ENCODE measurements at regions not wholly inside any gene's neighbourhood (a gene's known extent, or its start where the extent isn't known, plus 50 kb on each side); places are given as distances from the start of the nearest gene placed in this dataset.
A peak's percentile ranks its signal among the peaks of the same experiment; 100 is the strongest.
"Not testable (repeated sequence)": the region's sequence is repeated elsewhere in the genome, so short reads cannot be mapped to it uniquely, and the experiment has no call there.

DNA sequence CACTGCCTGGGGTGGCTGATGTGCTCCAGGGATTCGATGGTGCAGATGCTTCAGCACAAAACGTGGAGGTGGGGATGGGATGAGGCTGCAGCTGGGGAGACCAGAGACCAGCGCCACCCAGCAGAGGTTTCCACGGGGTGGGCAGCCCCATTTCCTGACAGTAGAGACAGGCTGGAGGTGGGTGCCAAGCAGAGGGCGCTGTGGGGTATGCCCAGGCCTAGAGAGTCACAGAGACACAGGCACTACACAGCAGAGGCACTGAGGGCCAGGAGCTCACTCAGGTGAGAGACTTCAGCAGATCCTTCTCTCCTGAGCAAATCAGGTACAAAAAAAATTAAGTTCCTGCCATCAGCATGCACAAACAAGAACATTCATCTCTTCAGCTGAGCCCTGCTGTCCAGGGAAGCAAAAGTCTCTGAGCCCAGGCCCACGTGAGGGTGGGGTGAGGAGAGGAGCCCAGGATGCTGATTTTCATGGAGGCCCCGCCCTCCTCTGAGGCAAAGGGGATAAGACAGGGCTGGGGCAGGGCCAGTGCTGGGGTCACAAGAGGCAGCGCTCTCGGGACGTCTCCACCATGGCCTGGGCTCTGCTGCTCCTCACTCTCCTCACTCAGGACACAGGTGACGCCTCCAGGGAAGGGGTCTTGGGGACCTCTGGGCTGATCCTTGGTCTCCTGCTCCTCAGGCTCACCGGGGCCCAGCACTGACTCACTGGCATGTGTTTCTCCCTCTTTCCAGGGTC is 53.1 kb downstream of the GGTLC2 start:
- Histone ChIP-seq H3K79me2 (ENCODE audit: control insufficient read depth, insufficient read depth, low read length, unreplicated experiment) (no peaks in the 10 kb centered on the region), H3K4me1 (ENCODE audit: control insufficient read depth, insufficient read depth, low read length, unreplicated experiment) (peaks cover 27% of the 10 kb centered on the region), H3K27me3 (ENCODE audit: insufficient read depth, low read length) (no peaks in the 10 kb centered on the region), H3K36me3 (ENCODE audit: insufficient read depth, low read length) (no peaks in the 10 kb centered on the region), H2AFZ (ENCODE audit: low read length, unreplicated experiment) (no peak overlapping the region), H3K27ac (ENCODE audit: low read depth, low read length) (no peak overlapping the region), H3K4me3 (ENCODE audit: low read depth, low read length) (no peak overlapping the region)

GRCh38 chr22:22698263-22698750 is 53.9 kb downstream of the GGTLC2 start:
- Histone ChIP-seq H3K4me3 (ENCODE audit: low read depth, low read length) (no peak overlapping the region), H3K27ac (ENCODE audit: low read depth, low read length) (no peak overlapping the region), H3K36me3 (ENCODE audit: insufficient read depth, low read length) (no peaks in the 10 kb centered on the region), H3K27me3 (ENCODE audit: insufficient read depth, low read length) (no peaks in the 10 kb centered on the region), H2AFZ (ENCODE audit: low read length, unreplicated experiment) (no peak overlapping the region), H3K4me1 (ENCODE audit: control insufficient read depth, insufficient read depth, low read length, unreplicated experiment) (peaks cover 28% of the 10 kb centered on the region), H3K79me2 (ENCODE audit: control insufficient read depth, insufficient read depth, low read length, unreplicated experiment) (no peaks in the 10 kb centered on the region)

- Histone ChIP-seq H2AFZ (ENCODE audit: low read length, unreplicated experiment) (no peak overlapping the region), H3K27me3 (ENCODE audit: insufficient read depth, low read length) (no peaks in the 10 kb centered on the region), H3K4me3 (ENCODE audit: low read depth, low read length) (no peak overlapping the region)
Measured at GRCh38 chr22:22700631-22701030, 56.2 kb downstream of the GGTLC2 start.

DNA sequence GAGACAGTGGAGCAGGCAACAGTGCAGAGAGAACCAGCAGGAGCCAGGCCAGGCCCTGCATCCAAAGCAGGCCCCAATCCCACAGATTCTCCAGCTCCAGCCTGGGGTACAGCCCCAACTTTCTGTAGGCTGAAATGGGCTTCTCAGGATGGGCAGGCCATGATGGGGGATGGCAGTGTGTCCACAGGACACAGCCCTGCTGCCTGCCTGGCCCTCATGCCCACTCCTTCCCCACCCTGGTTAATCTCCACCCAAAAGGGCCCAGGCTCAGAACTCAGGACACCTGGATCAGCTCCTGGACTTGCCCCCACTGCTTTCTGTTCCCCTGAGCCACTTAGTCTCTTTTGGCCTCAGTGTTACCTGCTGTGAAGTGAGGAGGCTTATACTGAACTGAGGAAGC is 57.1 kb downstream of the GGTLC2 start:
- H2AFZ ChIP-seq (ENCODE audit: low read length, unreplicated experiment); H3K4me3 ChIP-seq (ENCODE audit: low read depth, low read length); H3K36me3 ChIP-seq (ENCODE audit: insufficient read depth, low read length); H3K79me2 ChIP-seq (ENCODE audit: control insufficient read depth, insufficient read depth, low read length, unreplicated experiment); H3K27me3 ChIP-seq (ENCODE audit: insufficient read depth, low read length): not testable (repeated sequence)
- peaks cover 27% of the 10 kb centered on the region for H3K4me1 ChIP-seq (ENCODE audit: control insufficient read depth, insufficient read depth, low read length, unreplicated experiment)
- peak overlapping the region; percentile 98 for H3K27ac ChIP-seq (ENCODE audit: low read depth, low read length)

More at GRCh38 chr22:22700631-22701030, 56.2 kb downstream of the GGTLC2 start:
- Histone ChIP-seq H3K36me3 (ENCODE audit: insufficient read depth, low read length) (no peaks in the 10 kb centered on the region), H3K79me2 (ENCODE audit: control insufficient read depth, insufficient read depth, low read length, unreplicated experiment) (no peaks in the 10 kb centered on the region), H3K27ac (ENCODE audit: low read depth, low read length) (no peak overlapping the region), H3K4me1 (ENCODE audit: control insufficient read depth, insufficient read depth, low read length, unreplicated experiment) (peaks cover 27% of the 10 kb centered on the region)

DNA sequence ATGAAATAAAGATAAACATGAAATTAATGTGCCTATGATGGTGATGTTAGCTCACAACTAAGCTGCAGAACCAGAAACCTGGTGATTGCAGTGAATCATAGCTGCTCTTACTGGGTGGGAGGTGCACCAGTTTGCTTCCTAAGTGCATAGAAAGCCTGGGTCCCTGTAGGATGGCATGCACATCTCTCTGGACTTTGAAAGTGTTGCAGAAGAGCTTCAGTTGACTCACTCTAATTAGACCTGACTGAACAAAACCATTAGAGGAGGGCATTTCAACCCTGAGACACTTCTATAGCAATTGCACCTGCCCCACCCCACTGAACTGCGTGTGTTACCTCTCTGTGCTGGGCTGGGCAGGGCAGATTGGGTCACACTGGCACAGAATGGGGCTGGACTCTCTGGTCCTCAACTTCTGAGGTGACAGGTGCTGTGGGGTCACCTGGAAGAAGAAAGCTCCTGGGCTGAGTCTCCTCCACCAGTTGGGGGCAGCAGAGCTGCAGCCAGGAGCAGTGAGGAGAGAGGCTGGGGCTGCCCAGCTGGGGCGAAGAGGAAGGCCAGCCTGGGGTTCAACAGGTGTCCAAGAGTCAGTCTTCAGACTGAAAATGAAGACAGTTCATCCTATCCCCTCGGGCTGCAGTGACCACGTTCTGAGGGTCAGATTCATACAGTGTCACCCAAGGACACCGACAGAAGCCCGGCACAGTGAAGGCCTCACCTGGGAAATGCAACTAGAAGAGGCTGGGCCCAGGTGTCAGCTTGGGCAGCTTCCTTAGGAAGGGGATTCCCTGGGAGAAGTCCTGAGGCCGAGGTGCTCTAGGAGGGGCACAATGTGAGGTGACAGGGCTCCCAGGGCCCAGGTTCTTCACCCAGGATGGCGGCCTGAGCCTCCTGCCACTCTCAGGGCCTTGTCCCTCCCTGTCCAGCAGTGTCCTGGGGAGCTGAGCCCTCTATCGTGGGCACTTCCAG is 58.1 kb downstream of the GGTLC2 start:
- Histone ChIP-seq H3K27ac (ENCODE audit: low read depth, low read length) (peak overlapping the region; percentile 98), H3K79me2 (ENCODE audit: control insufficient read depth, insufficient read depth, low read length, unreplicated experiment) (no peaks in the 10 kb centered on the region), H3K27me3 (ENCODE audit: insufficient read depth, low read length) (no peaks in the 10 kb centered on the region), H3K4me1 (ENCODE audit: control insufficient read depth, insufficient read depth, low read length, unreplicated experiment) (peaks cover 27% of the 10 kb centered on the region), H2AFZ (ENCODE audit: low read length, unreplicated experiment) (no peak overlapping the region), H3K4me3 (ENCODE audit: low read depth, low read length) (no peak overlapping the region), H3K36me3 (ENCODE audit: insufficient read depth, low read length) (no peaks in the 10 kb centered on the region)

GRCh38 chr22:22703203-22703570 is 58.8 kb downstream of the GGTLC2 start:
- H2AFZ ChIP-seq (ENCODE audit: low read length, unreplicated experiment), result no peak overlapping the region

GRCh38 chr22:22703715-22704114 is 59.3 kb downstream of the GGTLC2 start:
- H3K27me3 ChIP-seq (ENCODE audit: insufficient read depth, low read length), result no peaks in the 10 kb centered on the region
- no peak overlapping the region for H2AFZ ChIP-seq (ENCODE audit: low read length, unreplicated experiment)
- peak overlapping the region; percentile 98 for H3K27ac ChIP-seq (ENCODE audit: low read depth, low read length)
- no peak overlapping the region for H3K4me3 ChIP-seq (ENCODE audit: low read depth, low read length)
- no peaks in the 10 kb centered on the region for H3K79me2 ChIP-seq (ENCODE audit: control insufficient read depth, insufficient read depth, low read length, unreplicated experiment)
- H3K4me1 ChIP-seq (ENCODE audit: control insufficient read depth, insufficient read depth, low read length, unreplicated experiment), result peaks cover 27% of the 10 kb centered on the region
- no peaks in the 10 kb centered on the region for H3K36me3 ChIP-seq (ENCODE audit: insufficient read depth, low read length)

More at GRCh38 chr22:22703203-22703570, 58.8 kb downstream of the GGTLC2 start:
- H3K4me1 ChIP-seq (ENCODE audit: control insufficient read depth, insufficient read depth, low read length, unreplicated experiment), result peaks cover 27% of the 10 kb centered on the region
- no peaks in the 10 kb centered on the region for H3K27me3 ChIP-seq (ENCODE audit: insufficient read depth, low read length)
- H3K27ac ChIP-seq (ENCODE audit: low read depth, low read length), result peak overlapping the region; percentile 98
- H3K4me3 ChIP-seq (ENCODE audit: low read depth, low read length), result no peak overlapping the region
- no peaks in the 10 kb centered on the region for H3K79me2 ChIP-seq (ENCODE audit: control insufficient read depth, insufficient read depth, low read length, unreplicated experiment)
- no peaks in the 10 kb centered on the region for H3K36me3 ChIP-seq (ENCODE audit: insufficient read depth, low read length)

- Histone ChIP-seq H3K27me3 (ENCODE audit: insufficient read depth, low read length) (no peaks in the 10 kb centered on the region), H3K36me3 (ENCODE audit: insufficient read depth, low read length) (no peaks in the 10 kb centered on the region), H3K4me3 (ENCODE audit: low read depth, low read length) (no peak overlapping the region), H3K27ac (ENCODE audit: low read depth, low read length) (peak overlapping the region; percentile 98), H3K79me2 (ENCODE audit: control insufficient read depth, insufficient read depth, low read length, unreplicated experiment) (no peaks in the 10 kb centered on the region), H2AFZ (ENCODE audit: low read length, unreplicated experiment) (no peak overlapping the region), H3K4me1 (ENCODE audit: control insufficient read depth, insufficient read depth, low read length, unreplicated experiment) (peaks cover 27% of the 10 kb centered on the region)
Measured at GRCh38 chr22:22704156-22704946, 59.9 kb downstream of the GGTLC2 start.

DNA sequence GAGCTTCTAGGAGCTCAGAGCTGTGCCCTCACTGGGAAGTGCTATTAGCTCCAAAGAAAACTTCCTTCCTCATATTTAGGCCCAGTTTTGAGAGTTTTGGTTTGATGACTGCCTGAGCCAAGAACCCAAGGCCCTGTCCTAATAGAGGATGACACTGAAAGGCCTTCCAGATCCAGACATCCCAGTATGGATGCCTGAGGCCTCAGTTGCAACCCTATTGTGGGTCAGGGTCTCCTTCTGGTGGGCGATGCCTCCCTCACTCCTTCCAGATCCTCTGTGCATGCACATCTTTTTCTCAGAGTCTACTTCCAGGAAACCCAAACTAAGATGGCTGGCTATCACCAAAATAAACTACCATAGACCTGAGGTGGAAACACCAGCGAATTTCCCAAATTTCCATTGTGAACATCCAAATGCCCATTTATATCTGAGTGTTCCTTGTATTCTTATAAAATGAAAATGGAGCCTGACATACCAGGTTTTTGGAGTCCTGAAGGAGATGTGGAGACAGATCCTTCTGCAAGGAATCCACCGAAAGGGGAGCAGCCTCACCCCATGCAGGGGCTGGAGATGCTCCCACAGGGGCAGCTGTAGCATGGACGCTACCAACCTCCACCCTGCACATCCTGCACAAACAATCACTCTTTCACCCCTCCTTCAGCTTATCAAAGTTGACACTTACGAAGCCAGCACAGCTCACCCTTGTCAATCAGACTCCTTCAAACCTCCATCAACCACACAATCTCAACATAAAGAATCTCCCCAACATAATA is 61.1 kb downstream of the GGTLC2 start:
- Histone ChIP-seq H3K27ac (ENCODE audit: low read depth, low read length) (0 out of 2 replicates have a peak overlapping the region, but pooled peaks have one; percentile 98), H3K79me2 (ENCODE audit: control insufficient read depth, insufficient read depth, low read length, unreplicated experiment) (no peaks in the 10 kb centered on the region), H3K27me3 (ENCODE audit: insufficient read depth, low read length) (no peaks in the 10 kb centered on the region), H3K36me3 (ENCODE audit: insufficient read depth, low read length) (no peaks in the 10 kb centered on the region), H3K4me1 (ENCODE audit: control insufficient read depth, insufficient read depth, low read length, unreplicated experiment) (peaks cover 33% of the 10 kb centered on the region), H3K4me3 (ENCODE audit: low read depth, low read length) (no peak overlapping the region), H2AFZ (ENCODE audit: low read length, unreplicated experiment) (no peak overlapping the region)

Measured in ACC112 (cell line).